ENCODE measurements at regions not wholly inside any gene's neighbourhood (a gene's known extent, or its start where the extent isn't known, plus 50 kb on each side); places are given as distances from the start of the nearest gene placed in this dataset.

DNA sequence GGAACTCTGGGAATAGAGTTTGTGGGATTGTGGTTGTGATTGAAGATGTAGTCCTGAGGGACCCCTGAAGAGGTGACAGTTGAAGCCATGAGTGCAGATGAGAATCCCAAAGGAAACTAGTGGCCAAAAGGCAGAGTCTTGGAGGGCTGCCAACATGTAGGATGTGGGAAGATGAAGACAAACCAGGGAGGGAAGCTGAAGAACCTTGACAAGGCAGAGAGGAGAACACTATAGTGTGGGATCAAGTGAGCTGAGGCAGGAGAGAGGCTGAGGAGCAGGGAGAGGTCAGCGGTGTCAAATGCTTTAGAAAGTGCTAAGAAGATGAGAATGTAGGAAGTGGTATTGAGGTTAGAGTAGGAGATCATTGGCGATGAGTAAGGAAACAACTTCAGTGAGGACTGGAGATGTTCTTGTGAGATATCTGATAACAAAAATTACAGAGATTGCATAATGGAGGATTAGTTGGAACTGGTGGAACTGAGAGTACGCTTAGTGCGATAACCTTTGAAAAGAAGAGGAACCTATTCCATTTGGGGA is 88.5 kb upstream of the VCAM1 start:
- TF ChIP-seq, protein P1, sequence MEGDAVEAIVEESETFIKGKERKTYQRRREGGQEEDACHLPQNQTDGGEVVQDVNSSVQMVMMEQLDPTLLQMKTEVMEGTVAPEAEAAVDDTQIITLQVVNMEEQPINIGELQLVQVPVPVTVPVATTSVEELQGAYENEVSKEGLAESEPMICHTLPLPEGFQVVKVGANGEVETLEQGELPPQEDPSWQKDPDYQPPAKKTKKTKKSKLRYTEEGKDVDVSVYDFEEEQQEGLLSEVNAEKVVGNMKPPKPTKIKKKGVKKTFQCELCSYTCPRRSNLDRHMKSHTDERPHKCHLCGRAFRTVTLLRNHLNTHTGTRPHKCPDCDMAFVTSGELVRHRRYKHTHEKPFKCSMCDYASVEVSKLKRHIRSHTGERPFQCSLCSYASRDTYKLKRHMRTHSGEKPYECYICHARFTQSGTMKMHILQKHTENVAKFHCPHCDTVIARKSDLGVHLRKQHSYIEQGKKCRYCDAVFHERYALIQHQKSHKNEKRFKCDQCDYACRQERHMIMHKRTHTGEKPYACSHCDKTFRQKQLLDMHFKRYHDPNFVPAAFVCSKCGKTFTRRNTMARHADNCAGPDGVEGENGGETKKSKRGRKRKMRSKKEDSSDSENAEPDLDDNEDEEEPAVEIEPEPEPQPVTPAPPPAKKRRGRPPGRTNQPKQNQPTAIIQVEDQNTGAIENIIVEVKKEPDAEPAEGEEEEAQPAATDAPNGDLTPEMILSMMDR (IDR thresholded peaks at IDR 0.05; ENCODE audit: low read depth, low read length, poor library complexity, severe bottlenecking) = no peak
- no peak for TF ChIP-seq EZH2phosphoT487 (IDR thresholded peaks at IDR 0.05; ENCODE audit: borderline replicate concordance, low read length)
